Osteoblast (primary cell): ENCODE measurements at regions not wholly inside any gene's neighbourhood (a gene's known extent, or its start where the extent isn't known, plus 50 kb on each side); places are given as distances from the start of the nearest gene placed in this dataset.
A peak's percentile ranks its signal among the peaks of the same experiment; 100 is the strongest.

ENCODE experiments used
- DNase-seq: peaks from one replicate; pipeline ENCODE4 v3.0.0; 2011; ENCODE audit warnings: low spot score, mixed read lengths; ENCODE audit not compliant: insufficient read length; ENCODE audit errors: missing footprints
- H2AFZ ChIP-seq: 2 replicates; pipeline ENCODE4 v1.6.0; 2011; ENCODE audit warnings: mild to moderate bottlenecking, low read length
- H3K27ac ChIP-seq: 2 replicates; pipeline ENCODE4 v1.5.1; 2011; ENCODE audit warnings: mild to moderate bottlenecking, low read depth, low read length, moderate library complexity
- H3K27me3 ChIP-seq: 2 replicates; pipeline ENCODE4 v1.6.0; 2012; ENCODE audit warnings: mild to moderate bottlenecking, control low read depth, inconsistent platforms, low read length, moderate library complexity; ENCODE audit not compliant: insufficient read depth
- H3K36me3 ChIP-seq: 2 replicates; pipeline ENCODE4 v1.5.1; 2011; ENCODE audit warnings: mild to moderate bottlenecking, low read length, control low read depth, moderate library complexity; ENCODE audit not compliant: insufficient read depth
- H3K4me1 ChIP-seq: 2 replicates; pipeline ENCODE4 v1.5.1; 2011; ENCODE audit warnings: mild to moderate bottlenecking, low read length, control low read depth, moderate library complexity; ENCODE audit not compliant: insufficient read depth
- H3K4me2 ChIP-seq: 2 replicates; pipeline ENCODE4 v1.6.0; 2011; ENCODE audit warnings: mild to moderate bottlenecking, low read length; ENCODE audit not compliant: insufficient read depth
- H3K4me3 ChIP-seq: fragments of 200-600 bp; sonication (generic); 3 replicates; pipeline ENCODE4 v1.5.1; 2012; ENCODE audit warnings: mild to moderate bottlenecking, low read length, inconsistent platforms; ENCODE audit not compliant: insufficient read depth
- H3K79me2 ChIP-seq: 2 replicates; pipeline ENCODE4 v1.6.0; 2012; ENCODE audit warnings: mild to moderate bottlenecking, low read length, control low read depth, inconsistent platforms; ENCODE audit not compliant: insufficient read depth
- H3K9me3 ChIP-seq: 2 replicates; pipeline ENCODE4 v1.5.1; 2011; ENCODE audit warnings: low read depth, low read length, control low read depth
- H4K20me1 ChIP-seq: 2 replicates; pipeline ENCODE4 v1.6.0; 2012; ENCODE audit warnings: mild to moderate bottlenecking, low read length, control low read depth; ENCODE audit not compliant: insufficient read depth
- CTCF ChIP-seq: IDR thresholded peaks from 2 replicates; pipeline ENCODE4 v1.5.1; 2011; ENCODE audit warnings: mild to moderate bottlenecking, low read depth, low read length, moderate library complexity; ENCODE audit errors: extremely low read depth

GRCh38 chr3:64398006-64398405 is 172.7 kb upstream of the PRICKLE2 start:
- Histone ChIP-seq H3K9me3 (no peaks in the 10 kb centered on the region), H3K4me1 (no peaks in the 10 kb centered on the region), H3K27me3 (no peaks in the 10 kb centered on the region), H3K36me3 (no peaks in the 10 kb centered on the region), H2AFZ (no peak overlapping the region), H3K79me2 (no peaks in the 10 kb centered on the region), H3K4me3 (no peak overlapping the region), H4K20me1 (no peaks in the 10 kb centered on the region), H3K4me2 (no peak overlapping the region), H3K27ac (no peak overlapping the region)
- TF ChIP-seq CTCF = no peak
- DNase-seq = peak; percentile 48

GRCh38 chr3:64397573-64397972 is 172.3 kb upstream of the PRICKLE2 start:
- Histone ChIP-seq H3K4me3 (no peak overlapping the region), H3K79me2 (no peaks in the 10 kb centered on the region), H3K4me2 (no peak overlapping the region), H2AFZ (no peak overlapping the region), H3K4me1 (no peaks in the 10 kb centered on the region), H3K9me3 (no peaks in the 10 kb centered on the region), H4K20me1 (no peaks in the 10 kb centered on the region), H3K27me3 (no peaks in the 10 kb centered on the region), H3K36me3 (no peaks in the 10 kb centered on the region), H3K27ac (no peak overlapping the region)
- no peak for TF ChIP-seq CTCF
- DNase-seq = no peak

DNA sequence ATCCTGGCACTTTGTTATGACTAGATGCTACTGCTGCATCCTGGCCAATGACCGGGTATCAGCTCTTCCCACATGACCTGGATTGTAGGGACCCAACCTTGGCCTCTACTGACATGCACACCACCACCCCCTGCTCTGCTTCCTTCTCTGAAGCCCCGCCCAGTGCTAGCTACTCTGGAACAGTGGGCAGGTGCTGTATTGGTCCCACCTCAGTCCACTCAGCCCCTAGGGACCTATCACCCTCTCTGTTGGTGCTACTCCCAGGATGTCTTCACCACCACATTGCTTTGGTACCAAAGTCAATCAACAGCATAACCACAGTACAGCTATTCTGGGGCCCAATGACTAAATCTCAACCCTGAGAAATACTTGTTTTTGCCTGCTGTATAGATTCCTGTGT is 170.2 kb upstream of the PRICKLE2 start:
- H2AFZ ChIP-seq = no peak overlapping the region
- H3K36me3 ChIP-seq = no peaks in the 10 kb centered on the region
- H4K20me1 ChIP-seq = no peaks in the 10 kb centered on the region
- no peaks in the 10 kb centered on the region for H3K27me3 ChIP-seq
- no peak for DNase-seq
- H3K9me3 ChIP-seq = no peaks in the 10 kb centered on the region
- H3K4me3 ChIP-seq = no peak overlapping the region
- H3K4me1 ChIP-seq = no peaks in the 10 kb centered on the region
- no peak overlapping the region for H3K4me2 ChIP-seq
- H3K27ac ChIP-seq = no peak overlapping the region
- no peak for TF ChIP-seq CTCF
- no peaks in the 10 kb centered on the region for H3K79me2 ChIP-seq

DNA sequence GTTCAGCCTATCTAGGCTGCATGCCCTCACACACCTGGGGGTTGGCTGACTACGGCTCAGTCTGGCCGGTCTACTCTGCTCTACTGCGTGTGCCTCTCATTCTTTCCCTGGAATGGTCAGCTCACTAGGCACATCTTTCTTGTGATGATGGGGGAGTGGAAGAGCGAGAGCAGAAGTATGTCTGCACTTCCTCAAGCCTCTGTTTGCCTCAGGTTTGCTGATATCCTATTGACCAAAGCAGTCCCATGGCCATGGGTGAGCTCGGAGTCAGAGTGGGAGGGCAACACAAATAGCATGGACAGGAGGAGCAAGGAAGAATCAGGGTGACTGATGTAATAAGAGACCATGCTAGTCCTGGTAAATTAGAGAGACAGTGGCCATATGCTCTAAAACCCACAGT is 167.9 kb upstream of the PRICKLE2 start:
- Histone ChIP-seq H3K79me2 (no peaks in the 10 kb centered on the region), H4K20me1 (no peaks in the 10 kb centered on the region), H3K36me3 (no peaks in the 10 kb centered on the region), H3K27me3 (no peaks in the 10 kb centered on the region), H3K9me3 (no peaks in the 10 kb centered on the region), H2AFZ (no peak overlapping the region), H3K4me1 (no peaks in the 10 kb centered on the region), H3K27ac (no peak overlapping the region), H3K4me2 (no peak overlapping the region), H3K4me3 (no peak overlapping the region)
- DNase-seq = no peak
- no peak for TF ChIP-seq CTCF
